ENCODE measurements at regions not wholly inside any gene's neighbourhood (a gene's known extent, or its start where the extent isn't known, plus 50 kb on each side); places are given as distances from the start of the nearest gene placed in this dataset.

DNA sequence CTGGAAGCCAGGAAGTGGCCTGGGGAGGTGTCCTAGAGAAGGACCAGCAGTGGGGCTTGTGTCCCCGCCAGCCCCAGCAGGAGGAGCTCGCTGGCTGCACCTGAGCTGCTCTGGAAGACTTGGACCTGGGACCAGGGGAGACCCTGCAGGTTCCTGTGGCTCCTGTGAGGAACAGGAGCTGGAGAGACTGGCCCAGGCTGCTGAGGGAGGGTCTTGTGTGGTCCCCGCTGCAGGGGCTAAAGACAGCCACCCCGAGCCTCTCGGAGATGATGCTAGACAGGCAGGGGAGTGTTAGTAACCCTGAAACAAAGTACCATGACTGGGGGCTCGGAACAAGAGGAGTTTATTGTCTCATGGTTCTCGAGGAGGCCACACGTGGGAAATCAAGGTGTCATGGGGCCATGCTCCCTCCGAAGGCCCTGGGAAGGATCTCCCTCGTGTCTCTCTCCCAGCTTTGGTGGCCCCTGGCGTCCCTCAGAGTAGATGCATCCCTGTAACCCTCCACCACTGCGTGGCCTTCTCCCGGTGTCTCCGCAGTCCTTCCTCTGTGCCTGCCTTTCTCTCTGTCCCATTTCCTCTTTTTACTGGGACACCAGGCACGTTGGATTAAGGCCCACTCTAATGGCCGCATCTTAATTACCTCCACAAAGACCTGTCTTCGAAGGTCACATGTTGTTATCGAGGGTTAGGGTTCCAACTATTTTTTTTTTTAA, 348.4 kb downstream of the GLRX3 start:
- TF ChIP-seq, protein P1, sequence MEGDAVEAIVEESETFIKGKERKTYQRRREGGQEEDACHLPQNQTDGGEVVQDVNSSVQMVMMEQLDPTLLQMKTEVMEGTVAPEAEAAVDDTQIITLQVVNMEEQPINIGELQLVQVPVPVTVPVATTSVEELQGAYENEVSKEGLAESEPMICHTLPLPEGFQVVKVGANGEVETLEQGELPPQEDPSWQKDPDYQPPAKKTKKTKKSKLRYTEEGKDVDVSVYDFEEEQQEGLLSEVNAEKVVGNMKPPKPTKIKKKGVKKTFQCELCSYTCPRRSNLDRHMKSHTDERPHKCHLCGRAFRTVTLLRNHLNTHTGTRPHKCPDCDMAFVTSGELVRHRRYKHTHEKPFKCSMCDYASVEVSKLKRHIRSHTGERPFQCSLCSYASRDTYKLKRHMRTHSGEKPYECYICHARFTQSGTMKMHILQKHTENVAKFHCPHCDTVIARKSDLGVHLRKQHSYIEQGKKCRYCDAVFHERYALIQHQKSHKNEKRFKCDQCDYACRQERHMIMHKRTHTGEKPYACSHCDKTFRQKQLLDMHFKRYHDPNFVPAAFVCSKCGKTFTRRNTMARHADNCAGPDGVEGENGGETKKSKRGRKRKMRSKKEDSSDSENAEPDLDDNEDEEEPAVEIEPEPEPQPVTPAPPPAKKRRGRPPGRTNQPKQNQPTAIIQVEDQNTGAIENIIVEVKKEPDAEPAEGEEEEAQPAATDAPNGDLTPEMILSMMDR (IDR thresholded peaks at IDR 0.05), result no peak
- no peak for TF ChIP-seq POLR2A (IDR thresholded peaks at IDR 0.05)
